H7 (cell line): ENCODE measurements at regions not wholly inside any gene's neighbourhood (a gene's known extent, or its start where the extent isn't known, plus 50 kb on each side); places are given as distances from the start of the nearest gene placed in this dataset.

Experiments
- DNase-seq: peaks from one replicate; pipeline ENCODE4 v3.0.0; 2012
- H3K27me3 ChIP-seq: 2 replicates; pipeline ENCODE4 v1.6.0; 2011; ENCODE audit warnings: mild to moderate bottlenecking, low read length; ENCODE audit not compliant: control insufficient read depth, insufficient read depth
- H3K36me3 ChIP-seq: replicated peaks from 2 replicates; pipeline ENCODE4 v1.5.1; 2011; ENCODE audit warnings: low read length; ENCODE audit not compliant: control insufficient read depth, insufficient read depth
- H3K4me3 ChIP-seq: 2 replicates; pipeline ENCODE4 v1.5.1; 2011; ENCODE audit warnings: low read depth, mild to moderate bottlenecking, control low read depth, low read length, moderate library complexity; ENCODE audit not compliant: insufficient read depth

DNA sequence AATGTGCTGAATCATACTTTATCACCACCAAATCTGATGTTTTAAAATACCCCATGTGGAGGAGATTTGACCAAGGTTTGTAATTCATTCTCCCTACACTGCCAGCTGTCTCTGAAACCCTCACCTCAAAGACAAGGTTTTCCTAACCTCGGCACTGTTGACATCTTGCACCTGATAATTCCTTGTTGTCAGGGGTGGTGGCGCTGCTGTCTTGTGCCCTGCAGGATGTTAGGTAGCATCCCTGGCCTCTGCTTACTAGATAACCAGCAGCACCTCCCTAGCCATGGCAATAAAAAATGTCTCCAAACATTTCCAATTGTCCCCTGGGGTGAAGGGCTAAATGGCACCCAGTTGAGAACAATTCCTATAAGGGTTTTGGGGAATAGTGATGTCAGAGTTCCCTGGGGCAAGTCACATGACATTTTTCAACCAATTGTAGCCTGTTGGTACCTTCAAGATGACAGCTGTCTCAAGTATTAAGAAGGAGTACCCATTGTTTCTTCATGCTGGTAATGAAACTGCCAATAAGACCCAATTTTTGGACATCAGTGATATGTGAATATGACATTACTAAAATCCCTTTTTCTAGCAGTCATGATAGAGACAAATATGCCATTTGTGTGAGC is 160.6 kb upstream of the PLCXD3 start:
- H3K36me3 ChIP-seq = no peaks in the 10 kb centered on the region
- H3K27me3 ChIP-seq = no peaks in the 10 kb centered on the region
- DNase-seq = no peak
- no peak overlapping the region for H3K4me3 ChIP-seq

DNA sequence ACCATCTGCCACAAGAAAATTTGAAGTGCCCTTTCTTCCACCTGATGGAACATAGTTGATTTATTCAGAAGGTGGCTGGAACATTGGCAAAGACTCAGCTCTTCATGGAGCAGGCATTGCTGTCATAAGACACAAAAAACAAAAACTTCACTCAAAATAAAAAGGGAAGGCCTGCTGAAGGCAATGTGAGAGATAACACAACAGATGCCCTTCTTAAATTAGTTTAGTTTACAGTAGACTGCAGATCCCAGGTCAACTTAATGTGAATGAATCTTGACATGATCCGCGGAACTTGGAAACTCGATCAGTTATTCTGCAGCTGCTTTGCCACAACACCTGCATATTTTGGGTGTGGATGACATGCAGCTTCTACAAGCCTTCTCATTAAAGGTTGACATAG is 159.8 kb upstream of the PLCXD3 start:
- no peak for DNase-seq
- H3K36me3 ChIP-seq = no peaks in the 10 kb centered on the region
- no peak overlapping the region for H3K4me3 ChIP-seq
- H3K27me3 ChIP-seq = no peaks in the 10 kb centered on the region

DNA sequence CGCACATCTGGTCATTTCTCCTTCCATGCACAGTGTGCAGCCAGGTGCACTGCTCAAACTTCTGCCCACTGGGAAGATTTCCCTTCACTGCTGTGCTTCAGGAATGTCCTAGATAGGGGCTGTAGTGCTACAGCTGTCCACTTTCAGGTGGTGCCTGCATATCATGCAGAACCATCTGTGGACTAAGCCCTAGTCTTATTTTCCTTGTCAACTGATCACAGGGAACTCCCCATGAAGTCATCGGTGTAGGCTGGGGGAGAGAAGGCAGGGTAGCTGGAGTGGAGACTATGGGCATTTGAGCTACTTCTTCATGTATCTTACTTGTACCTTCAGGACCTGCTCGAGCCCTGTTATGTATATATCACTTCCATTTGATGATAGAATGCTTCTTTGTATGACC is 150.9 kb upstream of the PLCXD3 start:
- no peaks in the 10 kb centered on the region for H3K36me3 ChIP-seq
- no peaks in the 10 kb centered on the region for H3K27me3 ChIP-seq
- no peak overlapping the region for H3K4me3 ChIP-seq
- no peak for DNase-seq

DNA sequence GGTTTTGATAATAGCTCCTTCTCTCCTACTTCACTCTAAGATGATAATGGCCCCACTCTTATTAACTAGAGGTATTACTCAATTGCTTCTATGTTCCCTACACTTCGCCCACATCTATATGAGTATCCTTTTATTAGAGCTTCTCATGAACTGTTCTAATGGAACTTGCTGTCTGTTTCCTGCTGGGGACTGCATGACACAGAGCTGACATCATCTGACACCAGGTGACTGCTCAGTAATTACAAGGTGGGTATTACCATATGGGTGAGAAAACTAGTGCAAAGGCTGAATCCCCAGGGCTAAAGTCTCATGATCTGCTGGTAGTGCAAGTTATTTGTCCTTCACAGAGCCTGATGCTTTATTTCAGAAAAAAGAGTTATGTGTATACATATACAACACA is 146.2 kb upstream of the PLCXD3 start:
- H3K36me3 ChIP-seq = no peaks in the 10 kb centered on the region
- DNase-seq = no peak
- H3K4me3 ChIP-seq = no peak overlapping the region
- H3K27me3 ChIP-seq = no peaks in the 10 kb centered on the region

DNA sequence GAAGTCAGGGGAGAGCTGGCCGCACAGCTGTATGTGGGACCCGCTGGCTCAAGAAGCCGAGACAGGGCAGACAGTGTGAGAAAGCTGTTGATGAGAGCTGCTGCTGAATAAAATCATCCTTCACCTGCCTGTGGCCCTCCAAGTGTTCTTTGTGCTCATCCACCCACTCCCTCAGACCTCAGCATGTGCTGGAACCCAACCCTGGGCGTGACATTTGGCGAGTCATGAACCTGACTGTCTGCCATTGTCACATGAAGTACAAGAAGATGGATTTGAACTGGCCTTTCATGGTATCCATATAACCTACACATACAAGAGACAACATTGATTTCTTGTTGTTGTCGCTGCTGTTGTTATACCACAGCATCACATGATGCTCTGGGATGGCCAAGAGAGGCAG is 139.7 kb upstream of the PLCXD3 start:
- no peaks in the 10 kb centered on the region for H3K27me3 ChIP-seq
- no peak overlapping the region for H3K4me3 ChIP-seq
- H3K36me3 ChIP-seq = no peaks in the 10 kb centered on the region
- DNase-seq = no peak

DNA sequence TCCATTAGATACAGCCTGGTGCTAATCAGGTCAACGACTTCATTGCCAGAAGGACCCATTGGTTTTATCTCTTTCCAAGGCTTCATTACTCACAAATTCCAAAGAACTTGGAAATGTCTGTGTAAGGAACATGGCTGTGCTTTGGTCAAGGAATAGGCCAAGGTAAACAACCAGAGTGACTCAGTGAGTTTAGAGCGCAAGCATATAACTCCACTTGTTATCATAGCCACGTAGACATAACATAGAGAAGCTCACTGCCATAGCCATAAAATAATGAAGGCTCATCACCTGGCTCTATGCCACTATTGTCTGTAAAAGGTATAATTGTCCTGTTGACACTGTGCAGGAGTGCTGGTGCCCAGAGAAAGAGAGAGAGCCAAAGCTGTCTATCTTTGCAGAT is 139.3 kb upstream of the PLCXD3 start:
- no peaks in the 10 kb centered on the region for H3K36me3 ChIP-seq
- H3K4me3 ChIP-seq = no peak overlapping the region
- H3K27me3 ChIP-seq = no peaks in the 10 kb centered on the region
- DNase-seq = no peak

DNA sequence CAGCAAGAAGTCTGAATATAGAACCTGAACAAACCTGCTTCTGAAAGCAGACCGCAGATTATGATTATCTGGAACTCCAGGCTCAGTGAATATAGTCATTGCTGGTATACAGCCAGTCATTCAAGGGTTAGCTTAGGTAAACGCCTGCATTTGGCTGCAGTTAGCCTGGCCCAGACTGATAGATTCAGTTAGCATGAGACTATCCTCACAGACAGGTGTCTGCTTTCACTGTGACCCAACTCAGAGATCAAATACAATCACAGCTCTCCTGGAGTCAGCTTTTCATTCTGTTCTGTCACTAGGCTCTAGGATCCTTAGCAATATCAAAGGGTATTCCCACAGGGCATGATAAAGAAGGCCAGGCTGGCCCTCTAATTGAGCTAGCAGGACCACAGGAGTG is 138.6 kb upstream of the PLCXD3 start:
- no peak for DNase-seq
- Histone ChIP-seq H3K4me3 (no peak overlapping the region), H3K36me3 (no peaks in the 10 kb centered on the region)

DNA sequence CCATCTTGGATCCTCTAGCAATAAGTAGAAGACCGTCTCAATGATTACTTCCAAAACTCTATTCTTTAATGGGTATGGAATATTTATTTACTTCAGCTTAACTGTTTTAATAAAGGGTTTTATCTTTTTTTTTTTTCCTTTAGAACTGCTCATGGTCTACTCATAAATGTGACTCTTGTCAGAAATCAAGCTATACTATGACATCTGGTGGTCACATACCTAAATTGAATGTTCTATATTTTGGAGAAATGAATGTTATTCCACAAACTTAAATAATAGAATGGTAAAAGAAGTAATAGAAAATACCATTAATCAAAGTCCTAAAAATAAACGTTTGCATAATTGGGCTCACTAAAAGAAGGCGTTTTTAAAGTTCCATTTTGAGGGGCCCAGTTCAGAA is 131.2 kb upstream of the PLCXD3 start:
- no peaks in the 10 kb centered on the region for H3K36me3 ChIP-seq
- no peaks in the 10 kb centered on the region for H3K27me3 ChIP-seq
- DNase-seq = no peak
- no peak overlapping the region for H3K4me3 ChIP-seq

More for the DNA sequence above, 138.6 kb upstream of the PLCXD3 start:
- H3K27me3 ChIP-seq = no peaks in the 10 kb centered on the region

DNA sequence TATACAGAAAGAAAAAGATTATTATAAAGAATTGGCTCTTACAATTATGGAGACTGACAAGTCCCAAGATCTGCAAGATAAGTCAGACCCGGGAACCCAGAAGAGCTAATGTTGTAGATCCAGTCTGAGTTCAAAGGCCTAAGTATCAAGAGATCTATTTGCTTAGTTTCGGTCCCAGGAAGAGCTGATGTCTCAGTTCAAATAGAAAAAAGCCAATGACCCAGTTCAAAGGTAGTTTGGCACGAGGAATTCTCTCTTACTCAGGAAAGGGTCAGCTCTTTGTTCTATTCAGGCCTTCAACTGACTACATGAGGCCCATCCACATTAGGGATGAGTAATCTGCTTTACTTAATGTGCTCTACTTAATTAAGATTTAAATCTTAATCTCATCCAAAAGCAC is 128.3 kb upstream of the PLCXD3 start:
- H3K36me3 ChIP-seq = no peaks in the 10 kb centered on the region
- DNase-seq = no peak
- H3K4me3 ChIP-seq = no peak overlapping the region
- no peaks in the 10 kb centered on the region for H3K27me3 ChIP-seq

DNA sequence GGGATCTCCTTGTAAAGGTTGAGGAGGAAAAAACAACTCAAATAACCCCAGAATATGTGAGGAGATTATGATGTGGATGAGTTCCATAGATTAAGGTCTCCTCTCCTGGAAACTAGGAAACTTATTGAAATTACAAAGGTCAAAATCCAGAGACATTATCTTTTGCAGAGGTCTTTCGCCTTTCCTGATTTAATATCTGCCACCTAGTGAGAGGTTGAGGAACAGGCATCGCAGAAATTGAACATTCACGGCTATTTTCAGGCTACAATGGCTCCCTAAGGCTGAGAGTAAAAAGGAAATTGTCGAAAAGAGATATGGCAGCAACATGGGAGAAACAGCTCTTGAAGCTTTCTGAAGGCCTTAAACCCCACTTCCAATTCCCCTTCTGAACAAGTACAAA is 127.5 kb upstream of the PLCXD3 start:
- H3K27me3 ChIP-seq = no peaks in the 10 kb centered on the region
- DNase-seq = no peak
- no peak overlapping the region for H3K4me3 ChIP-seq
- H3K36me3 ChIP-seq = no peaks in the 10 kb centered on the region

DNA sequence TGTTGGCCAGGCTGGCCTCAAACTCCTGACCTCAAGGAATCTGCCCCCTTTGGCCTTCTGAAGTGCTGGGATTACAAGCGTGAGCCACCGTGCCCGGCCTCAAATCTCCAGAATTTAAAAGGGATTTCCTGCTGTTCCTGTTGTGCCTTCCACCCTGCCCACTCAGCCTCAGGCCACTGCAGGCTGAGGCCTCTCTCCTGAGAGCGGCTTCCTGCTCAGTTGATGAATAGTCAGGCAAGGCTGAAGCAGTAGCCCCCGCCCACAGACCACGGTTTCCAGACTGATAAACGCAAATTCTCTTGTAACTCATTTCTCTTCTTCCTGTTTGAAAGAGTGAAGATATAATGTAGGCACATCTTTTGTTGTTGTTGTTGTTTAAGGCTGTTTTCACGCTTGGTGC is 127.0 kb upstream of the PLCXD3 start:
- no peaks in the 10 kb centered on the region for H3K27me3 ChIP-seq
- DNase-seq = no peak
- no peaks in the 10 kb centered on the region for H3K36me3 ChIP-seq
- H3K4me3 ChIP-seq = no peak overlapping the region

DNA sequence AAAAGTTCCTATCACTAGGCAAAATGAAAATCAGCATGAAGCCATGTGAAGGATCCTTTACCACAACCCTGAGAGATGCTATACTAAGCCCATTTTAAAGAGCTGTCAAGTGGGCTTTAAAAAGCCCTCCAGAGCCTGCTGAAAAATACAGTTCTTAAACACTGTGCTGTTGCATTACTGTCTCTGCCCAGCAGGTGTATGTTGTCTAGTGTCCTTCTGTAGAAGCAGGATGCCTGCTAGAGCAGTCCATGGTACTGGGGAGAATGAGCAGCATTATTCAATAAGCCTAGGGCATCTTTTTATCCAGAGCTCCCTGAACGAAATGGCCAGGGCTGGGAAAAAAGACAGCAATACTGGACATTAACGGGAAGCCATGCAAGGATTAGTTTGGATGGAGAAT is 126.2 kb upstream of the PLCXD3 start:
- DNase-seq = peak; percentile 4
- Histone ChIP-seq H3K4me3 (no peak overlapping the region), H3K27me3 (no peaks in the 10 kb centered on the region), H3K36me3 (no peaks in the 10 kb centered on the region)

DNA sequence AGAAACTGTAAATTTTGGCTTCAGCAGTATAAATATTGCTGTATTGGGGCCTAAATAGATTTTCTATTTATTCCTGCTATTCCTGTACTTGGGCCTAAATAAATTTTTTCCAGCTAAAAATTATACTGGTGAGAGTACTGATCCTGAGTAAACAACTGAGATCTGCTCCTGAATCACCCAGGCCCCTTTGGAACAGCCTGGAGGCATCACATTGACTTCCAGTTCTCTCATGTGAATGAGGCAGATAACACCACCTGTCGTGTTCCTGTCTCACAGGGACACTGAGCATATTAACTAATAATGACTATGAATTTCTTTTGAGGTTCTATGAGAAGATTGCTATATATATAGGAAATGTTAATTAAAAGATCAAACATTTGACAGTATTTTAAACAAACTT is 119.5 kb upstream of the PLCXD3 start:
- Histone ChIP-seq H3K27me3 (no peaks in the 10 kb centered on the region), H3K4me3 (no peak overlapping the region), H3K36me3 (no peaks in the 10 kb centered on the region)
- DNase-seq = no peak

DNA sequence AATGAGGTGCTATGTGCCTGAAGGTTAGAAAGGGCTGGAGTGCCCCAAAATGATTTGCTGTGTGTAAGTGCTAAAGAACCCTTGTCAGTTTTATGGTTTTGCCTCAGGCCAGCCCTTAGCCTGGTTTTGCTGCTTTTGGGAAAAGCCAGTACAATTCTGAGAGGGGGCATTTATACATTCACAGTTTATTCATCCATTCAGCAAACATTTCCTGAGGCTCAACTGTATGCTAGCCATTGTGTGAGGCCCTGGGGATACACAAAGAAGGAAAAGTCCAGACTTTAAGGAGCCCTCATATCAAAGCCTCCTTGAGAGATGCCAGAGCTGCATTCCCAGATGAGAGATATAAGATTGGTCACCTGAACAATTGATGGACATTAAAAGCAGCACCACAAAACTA is 115.2 kb upstream of the PLCXD3 start:
- Histone ChIP-seq H3K27me3 (no peaks in the 10 kb centered on the region), H3K4me3 (no peak overlapping the region), H3K36me3 (no peaks in the 10 kb centered on the region)
- DNase-seq = no peak

DNA sequence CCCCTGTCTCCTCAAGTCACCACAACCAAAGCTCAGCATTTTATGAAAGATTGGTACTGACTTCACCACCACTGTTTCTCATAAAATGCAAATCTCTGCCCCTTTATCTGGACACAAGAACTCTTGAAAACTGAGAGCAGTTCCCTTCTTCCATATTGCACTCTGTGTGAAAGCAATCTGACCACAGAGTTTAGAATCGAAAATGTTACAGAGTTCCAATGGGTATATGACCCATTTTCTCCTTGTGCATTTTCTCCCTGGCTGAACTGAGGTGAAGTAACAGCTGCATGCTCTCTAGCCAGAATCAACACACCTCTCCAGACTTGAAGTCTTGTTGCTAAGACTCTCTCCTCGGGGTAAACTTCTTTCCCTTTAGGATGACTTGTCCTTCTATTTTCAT is 111.0 kb upstream of the PLCXD3 start:
- no peak overlapping the region for H3K4me3 ChIP-seq
- H3K27me3 ChIP-seq = no peaks in the 10 kb centered on the region
- no peak for DNase-seq
- no peaks in the 10 kb centered on the region for H3K36me3 ChIP-seq

DNA sequence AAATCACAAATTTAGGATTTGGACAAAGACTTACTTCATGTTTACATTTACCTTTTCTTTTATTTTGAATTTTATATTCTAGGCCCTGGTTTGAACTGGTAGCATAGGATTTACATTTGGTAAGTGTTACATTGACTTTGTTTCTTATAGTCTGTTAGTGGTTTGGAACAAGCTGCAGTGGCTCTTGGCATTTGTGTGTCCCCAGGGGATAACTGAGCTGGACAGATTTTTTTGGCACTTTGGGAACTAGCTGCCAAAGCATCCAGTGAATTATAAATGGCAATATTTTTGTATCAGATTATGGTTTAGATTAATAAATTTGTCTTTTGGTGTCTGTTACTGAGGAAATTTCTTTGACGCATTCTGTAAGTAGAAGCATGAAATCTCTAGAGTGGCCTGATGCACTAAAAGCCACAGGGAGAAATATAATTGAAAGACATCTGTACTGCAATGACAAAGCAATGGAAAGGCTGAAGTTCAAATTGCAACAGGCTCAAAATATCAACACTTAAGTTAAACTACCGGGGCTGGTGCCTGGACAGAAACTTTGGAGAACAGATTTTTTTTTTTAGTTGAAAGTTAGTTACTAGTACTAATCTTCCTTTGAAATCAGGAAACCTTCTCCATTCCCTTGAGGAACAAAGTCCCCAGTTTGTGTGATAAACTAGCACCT is 107.6 kb upstream of the PLCXD3 start:
- no peaks in the 10 kb centered on the region for H3K36me3 ChIP-seq
- DNase-seq = no peak
- no peak overlapping the region for H3K4me3 ChIP-seq
- no peaks in the 10 kb centered on the region for H3K27me3 ChIP-seq
